ENCODE measurements at regions not wholly inside any gene's neighbourhood (a gene's known extent, or its start where the extent isn't known, plus 50 kb on each side); places are given as distances from the start of the nearest gene placed in this dataset.
"Not testable (repeated sequence)": the region's sequence is repeated elsewhere in the genome, so short reads cannot be mapped to it uniquely, and the experiment has no call there.

DNA sequence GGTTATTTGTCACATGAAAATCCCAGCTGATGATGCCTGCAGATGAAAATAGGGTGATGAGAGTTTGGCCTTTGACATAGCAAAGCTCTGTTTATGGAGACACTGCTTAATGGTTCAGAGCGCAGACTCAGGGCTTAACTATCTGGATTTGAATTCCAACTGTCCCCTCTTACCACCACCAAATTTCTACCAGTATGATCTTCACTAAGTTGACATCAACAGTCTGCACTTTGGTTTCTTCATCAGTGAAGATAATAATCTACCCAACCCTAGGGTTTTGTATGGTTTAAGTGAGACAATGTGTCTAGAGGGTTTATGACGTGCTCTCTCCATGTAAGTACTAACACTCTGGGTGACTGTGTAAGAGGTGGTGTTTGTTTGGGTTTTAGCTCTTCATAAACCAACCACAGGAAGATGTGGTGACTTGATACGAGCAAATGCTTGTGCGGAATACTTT lies 151.4 kb upstream of the TNFAIP3 start:
- no peak for DNase-seq

DNA sequence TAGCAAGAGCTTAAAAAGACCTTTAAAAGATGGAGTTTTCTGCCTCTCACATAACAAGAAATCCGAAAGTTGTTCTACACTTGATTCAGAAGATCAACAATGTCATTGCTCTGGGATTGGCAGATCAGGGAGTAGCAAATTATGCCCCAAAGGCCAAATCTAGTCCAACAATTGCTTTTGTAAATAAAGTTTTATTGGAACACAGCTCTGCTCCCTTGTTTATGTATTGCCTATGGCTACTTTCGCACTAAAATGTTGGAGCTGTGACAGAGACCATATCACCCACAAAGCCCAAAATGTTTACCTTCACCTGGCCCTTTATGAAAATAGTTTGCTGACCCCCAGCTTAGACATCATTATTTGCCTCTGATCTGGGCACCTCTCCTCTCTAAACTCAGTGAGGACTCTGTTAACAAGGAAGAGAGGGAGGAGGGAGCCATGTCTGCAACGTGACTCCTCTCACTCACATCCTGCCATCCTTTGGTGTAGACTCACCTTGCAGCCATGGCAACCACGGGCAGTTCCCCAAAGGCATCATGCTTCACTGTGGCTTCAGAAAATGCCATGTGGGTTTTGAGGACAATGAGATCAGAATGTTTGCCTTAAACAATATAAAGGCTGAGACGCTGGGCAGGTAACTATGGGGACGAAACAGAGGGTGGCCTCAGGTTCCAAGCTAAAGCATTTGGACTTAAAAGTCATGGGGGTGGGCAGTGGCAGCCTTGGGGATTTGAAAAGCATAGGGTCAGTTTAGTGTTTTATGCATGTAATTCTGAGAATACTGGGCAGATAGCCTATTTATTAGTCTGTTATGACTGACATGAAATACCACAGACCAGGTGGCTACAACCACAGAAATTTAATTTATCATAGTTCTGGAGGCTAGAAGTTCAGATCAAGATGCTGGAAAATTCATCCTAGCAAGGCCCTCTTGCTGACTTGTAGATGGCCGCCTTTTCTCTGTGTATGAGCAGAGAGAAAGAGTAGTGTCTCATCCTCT lies 149.7 kb upstream of the TNFAIP3 start:
- no peak for DNase-seq

- DNase-seq = not testable (repeated sequence)
These were observed 148.2 kb upstream of the TNFAIP3 start for GRCh38 chr6:137718903-137719302.

- DNase-seq = no peak
These were observed 144.2 kb upstream of the TNFAIP3 start for GRCh38 chr6:137722749-137723272.

DNA sequence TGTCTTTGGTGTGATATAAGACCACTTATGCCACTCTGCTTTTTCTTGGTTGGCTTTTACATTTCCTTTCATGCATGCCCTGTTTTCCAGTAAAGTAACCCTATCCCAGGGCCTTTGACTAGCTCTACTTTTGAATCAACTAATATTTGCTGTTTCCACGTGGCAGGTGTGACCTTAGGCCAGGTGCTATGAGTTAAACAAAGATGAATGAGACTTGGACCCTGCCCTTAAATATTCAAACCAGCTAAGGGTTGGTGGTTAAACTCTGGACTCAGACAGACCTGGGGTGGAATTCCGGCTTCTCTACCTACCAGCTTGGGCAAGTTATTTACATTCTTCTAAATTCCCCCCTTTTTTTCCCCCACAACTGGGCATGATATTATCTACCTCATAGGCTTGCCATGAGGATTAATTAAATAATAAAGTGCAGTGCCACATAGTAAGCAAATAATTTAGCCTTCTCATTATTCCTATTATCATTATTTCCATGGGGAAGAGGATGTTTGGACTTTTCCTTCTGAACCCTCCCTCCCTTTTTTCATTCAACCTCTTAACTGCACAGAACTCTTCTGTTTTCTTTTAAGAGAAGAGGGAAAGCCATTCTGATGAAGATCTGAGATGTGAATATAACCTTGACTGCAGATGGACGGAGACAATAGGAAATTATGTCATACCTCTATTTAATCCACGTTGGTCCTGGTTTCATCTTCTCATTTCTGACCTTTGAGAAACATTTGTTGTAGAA lies 143.6 kb upstream of the TNFAIP3 start:
- no peak for DNase-seq

- DNase-seq = no peak
These were observed 143.0 kb upstream of the TNFAIP3 start for GRCh38 chr6:137724018-137724403.

DNA sequence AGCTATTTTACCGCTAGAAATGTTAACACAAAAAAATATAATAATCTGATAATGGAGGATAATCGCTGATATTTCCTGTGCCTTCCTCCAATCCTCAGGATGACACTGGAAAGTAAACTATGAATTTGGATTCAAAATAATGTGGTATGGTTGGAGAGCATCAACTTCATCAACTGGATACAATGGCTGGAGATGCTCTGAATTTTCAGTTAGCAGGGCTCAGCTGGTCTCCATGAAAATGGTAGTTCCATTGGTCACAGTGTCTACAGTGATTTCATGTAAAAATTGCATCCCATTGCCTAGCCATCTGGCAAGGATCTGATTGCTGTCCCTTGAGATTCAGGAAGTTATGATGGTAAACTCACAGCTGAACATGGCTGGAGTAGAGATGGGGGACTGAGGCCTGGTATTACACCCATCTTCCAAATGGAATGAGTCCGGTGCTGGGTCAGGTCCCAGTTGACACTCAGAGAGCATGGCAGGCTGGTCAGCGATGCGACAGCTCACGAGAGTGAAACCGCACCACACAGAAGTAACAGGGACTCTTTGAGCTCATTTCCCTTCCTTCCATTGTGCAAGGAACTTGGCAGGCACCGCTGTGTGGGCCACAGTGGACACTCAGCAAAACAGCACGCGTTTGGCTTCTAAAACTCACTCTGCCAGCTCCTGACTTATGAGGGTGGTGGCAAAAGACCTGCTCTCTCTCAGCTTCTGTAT lies 142.4 kb upstream of the TNFAIP3 start:
- DNase-seq = no peak

DNA sequence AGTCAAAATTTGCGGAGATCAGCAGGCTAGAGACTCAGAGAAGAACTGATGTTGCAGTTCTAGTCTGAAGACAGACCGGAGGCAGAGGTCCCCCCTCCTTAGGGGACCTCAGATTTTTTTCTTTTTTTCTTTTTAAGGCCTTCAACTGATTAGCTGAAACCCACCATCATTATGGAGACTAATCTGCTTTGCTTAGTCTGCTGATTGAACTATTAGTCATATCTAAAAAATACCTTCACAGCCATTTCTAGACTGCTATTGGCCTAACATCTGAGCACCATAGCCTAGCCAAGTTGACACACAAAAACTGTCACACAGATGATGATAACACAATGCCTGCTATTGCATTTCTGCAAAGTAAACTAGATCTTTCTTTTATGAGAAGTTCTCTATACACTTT lies 141.1 kb upstream of the TNFAIP3 start:
- DNase-seq = no peak

DNA sequence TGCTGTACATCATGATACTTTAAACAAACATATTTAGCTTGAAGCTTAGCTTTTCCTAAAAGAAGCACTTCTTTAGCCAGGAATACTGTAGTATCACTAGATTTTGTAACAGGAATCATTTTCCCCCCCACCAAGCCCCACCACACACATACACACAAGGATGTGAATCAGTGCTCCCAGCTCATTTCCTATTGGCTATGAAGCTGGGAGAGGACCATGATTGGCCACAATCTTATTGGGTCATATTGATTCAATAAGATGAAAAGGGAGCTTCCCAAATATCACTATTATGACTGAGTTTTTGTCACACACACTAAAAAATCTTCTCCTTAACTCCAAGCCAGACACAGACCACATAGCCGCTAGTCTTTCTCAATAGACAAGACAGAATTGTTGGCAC lies 140.5 kb upstream of the TNFAIP3 start:
- DNase-seq = no peak

DNA sequence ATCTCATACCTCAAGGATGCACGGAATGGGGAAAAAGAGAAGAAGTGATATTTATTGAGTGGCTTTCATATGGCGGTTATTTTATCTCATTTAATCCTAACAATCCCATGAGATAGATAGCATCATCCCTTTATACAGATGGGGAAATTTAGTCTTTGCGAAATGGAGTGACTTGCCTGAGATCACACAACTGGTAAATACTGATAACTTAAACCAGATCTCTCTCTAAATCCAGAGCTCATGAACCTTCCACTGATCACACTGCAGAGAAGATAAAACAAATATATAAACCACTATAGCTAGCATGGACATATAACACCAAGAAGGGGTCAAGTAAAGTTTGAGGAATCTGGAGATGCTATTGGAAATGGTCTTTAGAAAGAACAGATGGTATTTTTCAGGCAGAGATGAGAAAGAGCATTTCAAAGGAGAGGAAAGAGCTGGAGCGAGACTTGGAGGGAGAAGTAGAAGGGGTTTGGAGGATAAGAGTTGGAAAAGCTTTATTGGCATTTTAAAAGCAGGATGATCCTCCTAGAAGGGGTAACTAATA lies 139.8 kb upstream of the TNFAIP3 start:
- no peak for DNase-seq

DNA sequence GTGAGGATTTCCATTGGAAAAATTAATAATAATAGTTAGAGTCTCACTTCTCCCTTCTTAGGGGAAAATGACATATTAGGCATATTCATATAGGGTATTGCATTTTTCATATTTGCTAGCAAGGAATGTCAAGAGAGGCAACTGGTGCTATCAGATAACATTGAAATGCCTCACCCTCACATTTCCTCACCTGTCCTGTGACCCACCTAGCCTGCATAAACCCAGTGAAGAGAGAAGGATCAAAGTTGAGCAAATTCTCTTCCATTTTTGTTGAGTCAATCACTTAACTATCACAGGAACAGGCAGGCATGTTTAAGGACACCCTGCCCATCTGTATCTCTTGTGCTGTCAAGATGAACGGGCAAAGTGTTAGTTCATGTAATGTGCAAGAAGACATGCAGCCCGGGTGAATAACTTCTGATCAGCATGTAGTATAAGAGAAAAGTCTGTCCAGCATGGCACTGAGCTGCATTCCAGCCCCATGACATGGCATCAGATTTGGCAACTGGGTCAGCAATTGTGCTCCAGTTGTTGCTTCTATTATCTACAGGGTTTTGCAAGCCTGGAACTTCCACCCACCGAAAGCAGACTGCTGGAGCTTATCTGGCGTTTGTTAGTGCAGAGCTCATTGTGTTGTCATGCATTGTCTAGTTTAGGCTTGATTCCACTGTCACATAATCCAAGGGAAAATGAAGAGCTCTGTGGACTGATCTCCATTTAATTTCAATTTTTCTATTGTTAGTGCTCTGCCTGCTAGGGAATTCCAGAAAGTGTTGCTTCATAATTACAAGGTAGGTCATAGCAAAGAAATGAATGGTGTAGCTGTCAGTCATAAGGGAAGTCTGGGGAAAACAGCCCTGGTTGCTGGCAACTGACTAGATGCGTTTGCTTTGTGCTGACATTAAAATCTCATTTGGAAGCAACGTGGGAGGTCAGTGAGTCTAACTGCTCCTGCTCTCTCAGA lies 138.4 kb upstream of the TNFAIP3 start:
- peak; percentile 81 for DNase-seq

- DNase-seq = peak; percentile 57
These were observed 137.0 kb upstream of the TNFAIP3 start for GRCh38 chr6:137729866-137730629.

- no peak for DNase-seq
These were observed 135.5 kb upstream of the TNFAIP3 start for GRCh38 chr6:137731600-137731959.

DNA sequence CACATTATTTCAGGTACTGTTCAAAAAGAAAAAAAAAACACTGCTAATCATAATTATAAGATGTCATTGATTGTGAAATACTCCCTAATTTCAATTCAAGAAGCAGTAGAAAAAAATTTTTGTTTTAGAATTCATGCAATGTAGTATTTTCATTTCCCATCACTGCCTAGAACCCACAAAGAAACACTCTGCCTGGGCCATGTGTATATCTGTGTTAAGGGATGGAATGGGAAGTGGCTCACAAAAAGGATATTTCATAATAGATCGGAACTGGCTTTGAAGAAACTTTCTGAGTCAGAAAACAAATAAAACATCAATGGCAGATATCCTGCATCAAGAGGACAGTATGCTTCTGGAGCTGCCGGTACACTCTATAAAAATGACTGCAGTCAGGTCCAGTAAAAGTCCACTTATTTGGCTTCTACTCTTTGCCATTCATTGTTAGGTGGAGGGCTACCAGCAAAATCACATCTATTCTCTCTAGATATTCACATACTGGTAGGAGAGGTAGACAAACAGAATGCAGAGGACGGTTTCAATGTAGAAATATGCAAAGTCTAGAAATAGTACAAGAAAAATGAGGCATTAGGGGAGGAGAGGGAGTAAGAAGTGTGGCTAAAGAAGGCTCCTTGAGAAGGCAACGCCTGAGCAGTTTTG lies 135.0 kb upstream of the TNFAIP3 start:
- DNase-seq = peak; percentile 56

- no peak for DNase-seq
These were observed 133.7 kb upstream of the TNFAIP3 start for GRCh38 chr6:137733372-137733771.

DNA sequence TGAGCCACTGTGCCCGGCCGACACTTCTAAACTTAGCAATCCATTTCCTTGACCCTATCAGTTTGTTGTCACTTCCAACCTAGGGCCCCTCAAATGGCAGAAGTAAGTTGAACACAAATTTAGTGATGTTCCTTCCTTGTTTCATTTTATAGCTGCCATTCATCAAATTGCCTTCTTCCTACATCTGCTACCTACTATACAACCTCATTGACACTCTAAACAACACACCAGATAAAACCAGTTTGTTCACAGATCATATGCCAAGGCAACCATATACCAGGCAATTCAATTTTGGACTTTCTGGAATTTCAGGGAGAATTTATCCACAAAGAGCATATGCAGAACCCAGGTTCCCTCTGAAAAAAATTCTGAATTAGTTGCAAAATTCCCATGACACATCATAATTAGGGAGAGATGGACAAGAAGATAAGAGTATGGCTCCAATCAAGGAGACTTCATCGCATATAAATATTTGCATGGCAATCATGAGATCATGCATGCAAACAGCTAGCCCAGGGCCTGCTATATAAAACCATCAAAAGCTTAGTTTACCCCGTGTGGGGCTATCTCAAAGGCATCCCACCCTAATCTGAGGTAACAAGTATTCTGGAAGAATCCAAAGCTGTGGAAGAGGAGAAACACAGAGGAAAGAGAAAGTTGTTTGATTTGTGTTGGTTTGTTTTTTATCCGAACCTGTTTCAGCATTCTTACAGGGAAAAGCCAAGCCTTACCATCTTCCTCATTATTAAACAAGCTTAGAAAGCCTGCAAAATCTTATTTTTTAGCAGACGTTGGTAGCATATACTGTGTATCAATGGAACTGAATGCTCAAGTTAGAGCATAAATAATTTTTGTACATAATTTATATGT lies 132.8 kb upstream of the TNFAIP3 start:
- no peak for DNase-seq

- no peak for DNase-seq
These were observed 132.2 kb upstream of the TNFAIP3 start for GRCh38 chr6:137734875-137735182.

GRCh38 chr6:137736048-137736818 lies 130.8 kb upstream of the TNFAIP3 start:
- no peak for DNase-seq
